ENCODE measurements at regions not wholly inside any gene's neighbourhood (a gene's known extent, or its start where the extent isn't known, plus 50 kb on each side); places are given as distances from the start of the nearest gene placed in this dataset.

DNA sequence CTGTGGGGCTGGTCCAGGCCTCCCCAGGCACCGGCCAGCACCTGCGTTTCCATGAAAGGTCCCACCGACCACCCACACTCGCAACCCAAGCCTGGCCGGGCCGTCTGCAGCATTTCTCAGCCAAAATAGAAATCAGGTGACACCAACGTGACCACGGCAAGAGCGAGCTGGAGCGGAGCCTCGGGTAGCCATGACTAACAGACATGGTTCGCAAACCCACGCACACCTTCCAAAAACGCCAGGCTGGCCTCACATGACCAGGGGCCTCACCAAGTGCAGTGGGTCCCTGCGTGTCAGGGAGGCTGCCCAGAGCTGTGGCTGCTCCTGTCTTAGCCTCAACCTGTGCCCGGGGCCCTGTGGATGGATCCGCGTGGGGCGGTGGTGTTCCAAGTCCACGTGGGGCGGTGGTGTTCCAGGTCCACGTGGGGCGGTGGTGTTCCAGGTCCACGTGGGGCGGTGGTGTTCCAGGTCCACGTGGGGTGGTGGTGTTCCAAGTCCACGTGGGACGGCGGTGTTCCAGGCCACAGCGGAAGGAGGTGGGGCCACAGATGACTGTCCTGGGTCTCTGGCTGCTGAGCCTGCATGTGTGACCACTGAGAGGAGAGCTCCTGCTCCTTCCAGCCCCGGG lies 64.4 kb upstream of the ADGRA1 start:
- Histone ChIP-seq H3K4me1 (ENCODE audit: low read depth) (no peaks in the 10 kb centered on the region), H3K36me3 (no peaks in the 10 kb centered on the region), H3K27ac (no peak overlapping the region), H3K27me3 (peaks cover 26% of the 10 kb centered on the region), H3K9me3 (ENCODE audit: low read depth) (no peaks in the 10 kb centered on the region), H3K4me3 (no peak overlapping the region)
- TF ChIP-seq, protein P1, sequence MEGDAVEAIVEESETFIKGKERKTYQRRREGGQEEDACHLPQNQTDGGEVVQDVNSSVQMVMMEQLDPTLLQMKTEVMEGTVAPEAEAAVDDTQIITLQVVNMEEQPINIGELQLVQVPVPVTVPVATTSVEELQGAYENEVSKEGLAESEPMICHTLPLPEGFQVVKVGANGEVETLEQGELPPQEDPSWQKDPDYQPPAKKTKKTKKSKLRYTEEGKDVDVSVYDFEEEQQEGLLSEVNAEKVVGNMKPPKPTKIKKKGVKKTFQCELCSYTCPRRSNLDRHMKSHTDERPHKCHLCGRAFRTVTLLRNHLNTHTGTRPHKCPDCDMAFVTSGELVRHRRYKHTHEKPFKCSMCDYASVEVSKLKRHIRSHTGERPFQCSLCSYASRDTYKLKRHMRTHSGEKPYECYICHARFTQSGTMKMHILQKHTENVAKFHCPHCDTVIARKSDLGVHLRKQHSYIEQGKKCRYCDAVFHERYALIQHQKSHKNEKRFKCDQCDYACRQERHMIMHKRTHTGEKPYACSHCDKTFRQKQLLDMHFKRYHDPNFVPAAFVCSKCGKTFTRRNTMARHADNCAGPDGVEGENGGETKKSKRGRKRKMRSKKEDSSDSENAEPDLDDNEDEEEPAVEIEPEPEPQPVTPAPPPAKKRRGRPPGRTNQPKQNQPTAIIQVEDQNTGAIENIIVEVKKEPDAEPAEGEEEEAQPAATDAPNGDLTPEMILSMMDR (IDR thresholded peaks at IDR 0.05; ENCODE audit: low read depth, low read length) = no peak
- no peak for DNase-seq (ENCODE audit: low read depth in 1 of 2, low spot score in 1 of 2)

DNA sequence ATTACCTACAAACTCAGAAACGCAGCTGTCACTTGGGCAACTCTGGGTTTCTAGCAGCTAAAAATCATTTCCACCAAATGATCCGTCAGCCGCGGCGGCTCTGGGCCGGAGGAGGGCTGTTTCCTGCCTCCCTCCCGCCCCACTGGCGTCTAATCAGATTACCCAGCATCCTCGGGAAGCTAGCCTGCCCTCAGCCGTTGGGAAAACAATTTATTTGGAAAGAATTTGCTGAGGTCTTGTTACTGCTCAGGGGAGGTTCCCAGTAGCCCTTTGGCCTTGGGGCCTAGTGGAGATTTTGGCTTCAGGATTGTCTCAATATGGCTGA lies 65.0 kb upstream of the ADGRA1 start:
- Histone ChIP-seq H3K36me3 (no peaks in the 10 kb centered on the region), H3K4me3 (no peak overlapping the region), H3K27me3 (peaks cover 26% of the 10 kb centered on the region), H3K4me1 (ENCODE audit: low read depth) (no peaks in the 10 kb centered on the region), H3K9me3 (ENCODE audit: low read depth) (no peaks in the 10 kb centered on the region), H3K27ac (no peak overlapping the region)
- peak in 1 of 2 donors; percentile 17 for DNase-seq (ENCODE audit: low read depth in 1 of 2, low spot score in 1 of 2)
- TF ChIP-seq, protein P1 (IDR thresholded peaks at IDR 0.05; ENCODE audit: low read depth, low read length) = no peak

DNA sequence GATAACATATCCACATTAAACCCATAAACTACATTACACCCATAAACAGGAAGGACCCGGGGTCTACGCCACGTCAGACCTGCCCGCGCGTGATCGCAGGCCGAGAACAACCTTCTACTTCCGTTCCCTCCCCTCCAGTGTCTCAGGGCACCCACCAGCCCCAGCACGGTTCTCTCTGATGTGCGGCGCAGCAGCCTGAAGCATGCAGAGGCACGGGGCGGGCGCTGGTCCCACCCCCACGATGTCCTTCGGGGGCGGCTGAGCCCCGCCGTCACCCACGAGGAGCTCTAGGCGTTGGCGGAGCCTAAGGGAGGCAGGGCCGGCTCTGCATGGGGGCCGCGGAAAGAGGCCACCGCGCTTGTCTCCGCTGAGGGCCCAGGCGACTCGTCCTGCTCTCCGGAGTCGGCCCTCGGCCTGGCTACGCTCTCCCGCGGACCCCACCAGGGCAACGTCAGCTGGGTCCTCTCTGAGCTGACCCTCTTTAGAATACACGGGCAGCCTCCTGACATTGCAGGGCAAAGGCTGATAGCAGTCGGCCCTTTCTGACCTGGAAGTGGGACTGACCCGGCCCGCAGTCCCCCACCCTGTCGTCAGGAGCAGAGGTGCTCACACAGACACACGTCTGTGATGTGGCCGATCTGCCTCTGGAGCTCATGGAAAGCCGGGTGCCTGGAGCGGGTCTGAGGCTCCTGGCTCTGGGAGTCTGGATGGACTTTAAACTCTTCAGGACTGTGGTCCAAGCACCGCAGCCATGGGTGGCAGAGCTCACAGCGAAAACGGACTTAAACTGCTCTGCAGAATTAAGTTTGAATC lies 65.6 kb upstream of the ADGRA1 start:
- Histone ChIP-seq H3K9me3 (ENCODE audit: low read depth) (no peaks in the 10 kb centered on the region), H3K4me3 (no peak overlapping the region), H3K27ac (no peak overlapping the region), H3K4me1 (ENCODE audit: low read depth) (no peaks in the 10 kb centered on the region), H3K27me3 (peaks cover 26% of the 10 kb centered on the region), H3K36me3 (no peaks in the 10 kb centered on the region)
- DNase-seq (ENCODE audit: low read depth in 1 of 2, low spot score in 1 of 2) = no peak
- TF ChIP-seq, protein P1 (IDR thresholded peaks at IDR 0.05; ENCODE audit: low read depth, low read length) = no peak

DNA sequence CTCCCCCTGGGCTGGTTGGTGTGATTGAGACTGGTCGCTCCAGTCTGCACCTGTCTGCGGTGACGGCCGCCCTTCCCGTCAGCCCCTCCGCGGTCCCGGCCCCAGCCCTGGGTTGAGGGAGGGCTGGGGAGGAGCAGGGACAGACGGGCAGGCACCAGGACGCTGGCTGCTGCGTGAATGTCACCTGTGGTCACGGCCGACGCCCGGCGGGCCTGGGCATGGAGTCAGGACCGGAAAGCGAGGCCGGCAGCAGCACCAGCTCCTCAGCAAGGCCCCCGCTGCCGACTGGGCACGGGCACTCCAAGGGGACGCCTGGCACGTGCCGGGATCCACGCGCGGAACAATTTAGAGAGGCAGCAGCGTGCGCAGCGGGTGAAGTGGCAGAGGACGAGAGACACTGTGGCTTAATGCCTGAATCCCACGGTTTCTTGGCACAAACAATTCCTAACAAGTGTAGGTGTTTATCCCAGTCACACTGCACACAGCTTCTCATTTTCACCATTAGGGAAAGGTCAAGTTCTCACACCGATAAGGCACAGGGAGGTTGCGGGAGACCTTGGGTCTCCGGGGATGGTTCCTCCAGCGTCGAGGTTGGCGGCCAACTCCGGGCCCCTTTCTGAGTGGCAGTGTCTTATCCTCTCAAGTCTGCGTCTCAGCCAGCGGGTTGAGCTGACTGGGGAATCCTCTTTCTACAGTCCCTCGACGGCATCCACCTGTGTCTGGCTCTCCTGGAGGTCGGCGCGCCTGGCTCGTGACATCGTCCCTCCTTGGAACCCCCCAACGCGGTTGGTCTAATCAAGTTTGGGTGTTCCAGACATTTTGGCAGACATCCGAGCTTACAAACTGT lies 66.4 kb upstream of the ADGRA1 start:
- Histone ChIP-seq H3K36me3 (no peaks in the 10 kb centered on the region), H3K27me3 (peaks cover 25% of the 10 kb centered on the region), H3K27ac (no peak overlapping the region), H3K4me3 (no peak overlapping the region), H3K9me3 (ENCODE audit: low read depth) (no peaks in the 10 kb centered on the region), H3K4me1 (ENCODE audit: low read depth) (no peaks in the 10 kb centered on the region)
- no peak for DNase-seq (ENCODE audit: low read depth in 1 of 2, low spot score in 1 of 2)
- TF ChIP-seq, protein P1 (IDR thresholded peaks at IDR 0.05; ENCODE audit: low read depth, low read length) = no peak

DNA sequence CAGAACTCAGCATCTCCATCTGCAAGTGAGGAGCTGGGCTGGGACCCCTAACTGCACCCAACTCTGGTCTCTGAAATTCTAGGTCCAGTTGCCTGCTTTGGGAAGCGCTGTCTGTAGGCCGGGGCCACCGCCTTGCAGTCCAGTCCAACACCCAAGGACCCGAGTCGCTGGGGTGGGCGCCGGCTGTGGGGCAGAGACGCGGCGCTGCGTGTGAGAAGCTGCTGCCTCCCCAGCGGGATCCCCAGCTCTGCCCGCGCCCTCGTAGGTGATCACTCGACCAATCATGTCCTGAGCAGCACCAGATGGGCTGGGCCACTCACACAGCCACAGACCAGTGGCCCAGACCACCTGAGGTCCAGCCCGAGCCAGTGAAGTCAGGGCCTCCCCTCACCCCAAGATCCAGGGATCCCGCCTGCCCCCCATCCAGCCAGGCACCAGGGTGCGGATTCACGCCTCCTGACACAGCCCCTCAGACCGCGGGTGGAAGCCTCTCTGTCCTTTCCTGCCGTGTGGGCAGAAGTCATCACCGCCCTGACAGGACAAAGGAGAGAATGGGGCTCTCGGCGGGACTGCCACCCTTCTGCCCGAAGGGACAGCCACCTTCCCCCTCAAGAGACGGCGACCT lies 67.4 kb upstream of the ADGRA1 start:
- no peak overlapping the region for H3K4me3 ChIP-seq
- H3K36me3 ChIP-seq = no peaks in the 10 kb centered on the region

More for the DNA sequence above, 67.4 kb upstream of the ADGRA1 start:
- Histone ChIP-seq H3K4me1 (ENCODE audit: low read depth) (no peaks in the 10 kb centered on the region), H3K27me3 (peaks cover 14% of the 10 kb centered on the region), H3K27ac (no peak overlapping the region), H3K9me3 (ENCODE audit: low read depth) (no peaks in the 10 kb centered on the region)
- TF ChIP-seq, protein P1 (IDR thresholded peaks at IDR 0.05; ENCODE audit: low read depth, low read length) = no peak
- no peak for DNase-seq (ENCODE audit: low read depth in 1 of 2, low spot score in 1 of 2)
